ELF-1 (cell line): ENCODE measurements at regions not wholly inside any gene's neighbourhood (a gene's known extent, or its start where the extent isn't known, plus 50 kb on each side); places are given as distances from the start of the nearest gene placed in this dataset.
A peak's percentile ranks its signal among the peaks of the same experiment; 100 is the strongest.

Experiments
- DNase-seq: peaks from one replicate; pipeline ENCODE4 v3.0.0-alpha.2; 2016; ENCODE audit warnings: low read depth, low spot score

DNA sequence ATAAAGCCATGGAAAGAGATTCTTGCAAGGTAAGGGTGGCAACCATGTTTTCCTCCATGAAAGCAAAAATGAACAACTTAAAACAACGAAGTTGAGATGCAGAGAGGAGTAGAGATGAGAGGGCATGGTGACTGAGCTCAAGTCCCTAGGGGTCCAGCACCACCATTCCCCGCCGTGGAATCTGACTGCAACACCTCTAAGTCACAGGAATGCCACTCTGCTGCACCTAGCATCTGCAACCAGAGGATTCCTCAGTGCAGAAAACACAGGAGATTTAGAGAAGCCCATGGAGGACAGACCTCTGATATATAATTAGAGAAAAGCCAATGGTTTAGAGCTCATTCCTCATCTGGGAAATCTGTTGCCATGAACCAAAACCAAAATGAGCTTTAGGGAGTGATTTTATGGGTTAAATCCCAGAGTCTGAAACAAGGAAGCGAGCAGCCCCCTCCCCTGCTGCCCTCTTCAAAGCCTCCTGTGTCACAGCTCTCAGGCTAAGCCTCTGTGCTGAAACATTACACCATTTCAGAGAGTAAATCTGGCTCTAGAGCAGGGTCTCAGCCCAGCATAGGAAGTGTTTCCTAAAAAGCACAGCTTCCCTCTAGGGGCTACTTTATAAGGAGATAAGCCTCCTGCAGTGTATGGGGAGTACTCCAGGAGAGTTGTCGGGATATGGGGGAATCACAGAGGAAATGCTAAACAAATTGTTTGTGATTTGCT, 1043.6 kb downstream of the UQCRFS1 start:
- DNase-seq: peak; percentile 68

GRCh38 chr19:28168557-28168956, 1044.4 kb downstream of the UQCRFS1 start:
- peak; percentile 76 for DNase-seq

- DNase-seq: no peak
Measured at GRCh38 chr19:28166025-28166424, 1046.9 kb downstream of the UQCRFS1 start.

- DNase-seq: no peak
Measured at GRCh38 chr19:28164214-28164613, 1048.7 kb downstream of the UQCRFS1 start.

DNA sequence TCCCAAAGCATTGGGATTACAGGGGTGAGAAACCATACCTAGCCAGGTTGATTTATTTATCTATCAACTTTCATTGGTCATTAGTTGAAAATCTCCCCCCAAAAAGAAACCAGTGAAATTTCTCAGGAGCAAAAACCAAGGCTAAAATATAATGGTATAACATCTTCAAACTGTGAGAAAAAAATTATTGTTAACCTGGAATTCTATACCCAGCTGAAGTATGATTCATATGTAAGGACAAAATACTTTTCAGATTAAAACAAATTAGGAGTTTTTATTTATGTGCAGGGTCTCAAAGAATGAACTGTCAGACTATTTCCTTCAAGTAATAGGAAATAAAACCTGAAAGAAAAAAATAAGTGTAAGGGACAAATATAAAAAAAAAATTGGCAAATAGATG, 1053.9 kb downstream of the UQCRFS1 start:
- no peak for DNase-seq

GRCh38 chr19:28155265-28155664, 1057.7 kb downstream of the UQCRFS1 start:
- DNase-seq: no peak

DNA sequence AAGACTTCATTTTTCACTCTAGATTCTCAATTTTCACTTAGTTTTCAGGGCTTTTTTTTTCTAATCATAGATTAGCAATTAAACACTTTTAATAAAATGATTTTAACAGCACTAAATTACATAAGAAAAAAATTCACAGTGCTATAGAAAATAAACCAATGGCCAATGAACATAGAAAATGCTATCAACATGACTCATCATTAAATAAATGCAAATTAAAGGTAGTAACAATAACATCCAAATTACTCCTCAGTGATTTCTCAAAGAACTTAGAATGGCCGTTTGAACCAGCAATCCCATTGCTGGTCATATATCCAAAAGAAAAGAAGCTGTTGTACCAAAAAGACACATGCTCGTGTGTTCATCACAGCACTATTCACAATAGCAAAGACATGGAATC, 1058.9 kb downstream of the UQCRFS1 start:
- DNase-seq: no peak

DNA sequence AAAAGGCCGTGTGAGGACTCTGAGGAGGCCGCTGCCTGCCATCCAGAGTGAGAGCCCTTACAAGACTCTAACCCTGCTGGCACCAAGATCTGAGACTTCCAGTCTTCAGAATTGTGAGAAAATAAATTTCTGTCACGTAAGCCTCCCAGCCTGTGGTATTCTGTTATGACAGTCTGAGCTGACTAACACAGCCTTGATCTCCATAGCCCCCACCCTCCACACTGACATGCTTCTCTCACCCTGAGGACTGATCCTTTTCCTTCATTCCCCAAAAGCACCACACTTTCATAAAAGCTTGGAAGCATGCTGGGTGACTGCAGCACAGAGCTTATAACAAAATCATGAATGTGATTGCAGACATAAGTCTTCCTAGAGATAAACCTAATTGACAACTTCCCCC, 1059.8 kb downstream of the UQCRFS1 start:
- DNase-seq: no peak

DNA sequence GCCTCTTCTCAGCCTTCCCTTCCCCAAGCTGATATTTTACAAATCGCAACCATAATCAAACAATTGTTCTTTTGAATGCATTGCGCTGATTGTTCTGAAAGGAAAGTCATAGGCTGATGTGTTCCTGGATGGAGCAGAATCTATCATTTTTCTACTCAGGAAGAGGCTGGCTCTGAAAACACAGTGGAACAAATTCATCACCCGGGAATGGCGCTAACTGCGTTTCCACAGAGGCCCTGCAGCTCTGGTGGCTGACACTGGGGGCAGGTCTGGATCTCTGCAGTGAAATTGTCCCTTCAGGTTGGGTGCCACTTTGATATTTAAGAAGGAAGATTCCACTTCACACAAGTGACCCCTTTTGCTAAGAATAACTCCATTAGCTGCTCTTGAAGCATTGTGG, 1060.8 kb downstream of the UQCRFS1 start:
- no peak for DNase-seq

GRCh38 chr19:28150129-28150528, 1062.8 kb downstream of the UQCRFS1 start:
- peak; percentile 28 for DNase-seq

GRCh38 chr19:28148554-28148953, 1064.4 kb downstream of the UQCRFS1 start:
- no peak for DNase-seq

DNA sequence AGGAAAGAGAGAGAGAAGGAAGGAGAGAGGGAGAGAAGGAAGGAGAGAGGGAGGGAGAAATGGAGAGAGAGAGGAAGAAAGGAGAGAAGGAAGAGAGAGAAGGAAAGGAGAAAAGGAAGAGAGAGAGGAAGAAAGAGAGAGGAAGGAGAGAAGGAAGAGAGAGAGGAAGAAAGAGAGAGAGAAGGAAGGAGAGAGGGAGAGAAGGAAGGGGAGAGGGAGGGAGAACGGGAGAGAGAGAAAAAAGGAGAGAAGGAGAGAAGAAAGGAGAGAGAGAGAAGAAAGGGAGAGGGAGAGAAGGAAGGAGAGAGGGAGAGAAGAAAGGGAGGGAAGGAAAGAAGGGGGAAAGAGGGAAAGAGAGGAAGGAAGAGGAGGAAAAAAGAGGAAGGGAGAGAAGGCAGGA, 1070.7 kb downstream of the UQCRFS1 start:
- DNase-seq: no peak

GRCh38 chr19:28140201-28140600, 1072.8 kb downstream of the UQCRFS1 start:
- DNase-seq: no peak

DNA sequence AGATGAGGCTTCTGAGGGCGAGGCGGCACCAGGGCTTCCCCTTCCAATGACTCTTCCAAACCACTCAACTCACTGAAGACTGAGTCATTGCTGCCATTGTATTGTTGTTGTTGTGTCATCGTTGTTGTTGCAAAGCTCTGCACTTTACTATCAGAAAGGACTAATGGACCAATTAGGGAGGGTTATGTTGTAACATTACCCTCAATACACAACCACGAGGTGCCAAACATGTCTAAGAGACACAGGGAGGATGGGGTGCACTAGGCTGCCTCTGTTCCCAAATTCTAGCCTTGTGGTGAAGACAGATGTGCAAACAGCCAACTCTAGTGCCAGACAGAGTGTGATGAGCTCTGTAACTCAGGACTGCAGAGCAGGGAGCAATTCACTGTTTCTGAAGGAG, 1075.2 kb downstream of the UQCRFS1 start:
- no peak for DNase-seq

DNA sequence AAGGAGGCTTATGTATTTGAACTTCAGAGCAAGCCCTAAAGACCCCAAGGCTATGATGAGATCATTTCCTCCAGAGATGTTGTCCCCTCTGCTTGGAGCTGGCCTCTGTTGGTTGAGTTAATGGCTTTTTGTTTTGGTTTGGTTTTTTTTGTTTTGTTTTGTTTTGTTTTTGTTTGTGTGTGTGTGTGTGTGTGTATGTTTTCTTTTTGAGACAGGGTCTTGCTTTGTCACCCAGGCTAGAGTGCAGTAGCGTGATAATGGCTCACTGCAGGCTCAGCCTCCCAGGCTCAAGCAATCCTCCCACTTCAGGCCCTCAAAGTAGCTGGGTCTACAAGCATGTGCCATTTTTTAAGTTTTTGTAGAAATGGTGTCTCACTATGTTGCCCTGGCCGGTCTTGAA, 1076.2 kb downstream of the UQCRFS1 start:
- DNase-seq: no peak

DNA sequence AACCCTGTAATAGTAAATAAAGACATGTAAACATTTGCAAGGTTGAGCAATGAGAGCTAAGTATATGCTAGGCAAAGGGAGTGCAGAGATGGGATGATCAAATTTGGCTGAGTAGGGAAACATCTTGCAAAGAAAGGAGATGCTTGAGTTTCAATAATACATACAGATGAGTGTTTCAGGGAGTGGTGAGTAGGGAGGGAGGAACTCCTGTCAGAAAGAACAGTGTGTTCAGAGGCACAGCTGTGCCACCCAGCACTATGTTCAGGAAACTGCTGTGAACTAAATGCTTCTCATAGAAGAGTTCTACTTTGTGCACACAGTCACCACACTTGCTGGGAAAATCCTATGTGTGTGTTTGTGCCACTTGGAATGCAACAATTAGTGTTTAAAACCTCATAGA, 1077.1 kb downstream of the UQCRFS1 start:
- DNase-seq: no peak

- DNase-seq: no peak
Measured at GRCh38 chr19:28134311-28134710, 1078.6 kb downstream of the UQCRFS1 start.

- DNase-seq: peak; percentile 39
Measured at GRCh38 chr19:28130881-28131280, 1082.1 kb downstream of the UQCRFS1 start.

DNA sequence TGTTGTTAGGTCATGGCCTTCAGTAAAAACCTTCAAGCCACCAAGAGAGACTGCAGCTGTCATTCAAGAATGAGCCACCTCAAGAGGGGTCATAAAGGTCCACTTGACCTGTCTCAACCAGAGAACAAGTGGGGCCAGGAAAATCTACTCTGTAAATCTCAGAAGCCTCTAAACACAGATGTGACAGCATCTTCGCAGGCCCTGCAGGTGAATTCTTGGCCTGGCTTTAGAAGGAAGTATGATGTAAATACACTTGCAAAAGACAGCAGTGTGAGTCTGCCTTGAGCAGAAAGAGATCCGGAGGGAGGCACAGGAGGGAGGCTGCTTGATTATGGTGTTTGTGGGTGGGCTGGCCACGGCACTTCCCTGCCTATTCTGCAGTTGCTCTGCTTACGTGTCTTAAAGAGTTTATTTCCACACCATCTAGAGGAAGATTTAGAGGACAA, 1082.9 kb downstream of the UQCRFS1 start:
- peak; percentile 67 for DNase-seq

DNA sequence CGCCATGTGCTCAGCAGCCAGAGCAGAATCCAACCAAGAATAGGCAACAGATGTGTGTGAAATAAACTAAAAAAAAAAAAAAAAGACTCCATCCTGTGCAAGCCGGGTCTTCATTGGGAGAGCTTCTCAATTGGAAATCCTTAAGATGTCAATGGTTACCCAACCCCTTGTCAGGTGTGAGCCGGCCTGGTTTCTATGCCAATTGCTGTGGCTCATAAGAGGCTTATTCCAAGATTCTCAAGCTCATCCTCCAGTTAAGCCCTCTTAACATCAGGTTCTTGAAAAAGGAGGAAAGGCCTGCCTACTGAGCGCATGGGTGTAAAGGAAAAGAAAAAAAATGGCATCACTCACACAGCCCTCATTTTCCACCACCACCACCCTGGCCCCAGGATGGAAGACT, 1084.6 kb downstream of the UQCRFS1 start:
- DNase-seq: no peak

DNA sequence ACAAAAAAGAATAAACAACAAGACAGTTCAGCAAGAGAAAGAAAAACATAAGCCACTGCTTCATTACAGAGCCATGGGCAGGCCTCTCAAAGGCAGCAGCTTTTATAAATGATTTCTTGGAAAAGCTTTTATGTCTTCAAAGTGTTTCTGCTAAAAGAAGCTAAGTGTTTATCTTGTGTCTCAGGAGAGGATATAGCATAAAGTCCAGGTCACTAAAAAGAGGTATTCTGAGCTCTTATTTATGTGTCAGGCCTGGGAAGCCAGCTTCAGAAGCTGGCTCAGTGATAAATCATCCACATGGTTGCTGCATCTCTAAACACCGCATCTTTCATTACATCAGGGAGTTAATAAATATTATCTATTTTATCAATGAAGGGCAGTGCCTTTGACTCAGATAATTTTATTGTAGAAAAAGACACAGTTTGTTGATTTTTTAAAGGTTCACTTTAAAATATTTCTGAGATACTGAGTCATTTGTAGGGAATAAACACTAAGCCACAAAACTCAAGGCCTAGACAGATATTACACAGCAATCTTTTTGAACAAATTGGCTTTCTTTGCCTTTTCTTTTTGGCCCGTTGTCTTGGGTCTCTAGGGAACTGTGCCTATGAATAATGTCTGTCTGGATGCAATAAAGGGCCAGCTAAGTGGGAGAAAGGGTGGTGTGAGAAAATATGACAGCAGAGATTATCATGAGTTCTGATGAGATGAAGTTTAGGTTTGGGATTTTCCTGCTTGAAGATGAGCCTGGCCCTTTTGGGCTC, 1086.6 kb downstream of the UQCRFS1 start:
- no peak for DNase-seq

GRCh38 chr19:28122734-28123133, 1090.2 kb downstream of the UQCRFS1 start:
- DNase-seq: no peak

DNA sequence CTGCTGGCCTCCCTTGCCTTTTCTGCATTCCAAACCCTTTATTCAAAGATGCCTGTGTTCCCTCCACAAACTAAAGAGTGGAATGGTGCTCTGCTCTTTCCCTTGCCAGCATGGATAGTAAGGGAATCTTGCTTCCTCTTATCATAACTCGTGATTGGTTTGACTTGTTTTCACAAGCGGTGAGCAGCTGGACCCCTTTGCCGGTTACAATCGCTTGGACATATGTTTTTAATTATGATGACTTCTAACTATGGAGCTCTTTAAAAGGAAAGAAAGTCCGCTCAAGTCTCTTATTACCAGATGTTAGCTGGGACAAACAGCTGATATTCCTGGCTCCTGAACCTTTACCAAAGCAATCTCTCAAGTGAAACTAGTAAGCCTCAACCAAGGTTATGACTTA, 1094.7 kb downstream of the UQCRFS1 start:
- no peak for DNase-seq
